LNCaP clone FGC (cell line): ENCODE measurements at regions not wholly inside any gene's neighbourhood (a gene's known extent, or its start where the extent isn't known, plus 50 kb on each side); places are given as distances from the start of the nearest gene placed in this dataset.

Source experiments
- DNase-seq: peaks from one replicate; pipeline ENCODE4 v3.0.0-alpha.2; 2011; ENCODE audit warnings: low read depth
- H3K4me3 ChIP-seq: 2 replicates; pipeline ENCODE4 v1.5.1; 2011; ENCODE audit warnings: mild to moderate bottlenecking, low read depth, low read length, control low read depth
- CTCF ChIP-seq: IDR thresholded peaks from 2 replicates; pipeline ENCODE4 v1.5.1; 2012; ENCODE audit warnings: mild to moderate bottlenecking; ENCODE audit not compliant: control insufficient read depth, insufficient read depth; ENCODE audit errors: extremely low read depth

- no peak for DNase-seq
- TF ChIP-seq CTCF, result peak; percentile 50
Observed at GRCh38 chr9:88041447-88041846, 67.1 kb upstream of the CDK20 start.

GRCh38 chr9:88037285-88037845, 63.0 kb upstream of the CDK20 start:
- DNase-seq, result no peak
- TF ChIP-seq CTCF, result no peak

More at GRCh38 chr9:88041447-88041846, 67.1 kb upstream of the CDK20 start:
- no peak overlapping the region for H3K4me3 ChIP-seq

GRCh38 chr9:88034964-88035363, 60.6 kb upstream of the CDK20 start:
- H3K4me3 ChIP-seq, result no peak overlapping the region
- no peak for DNase-seq
- no peak for TF ChIP-seq CTCF

More at GRCh38 chr9:88037285-88037845, 63.0 kb upstream of the CDK20 start:
- H3K4me3 ChIP-seq, result no peak overlapping the region

DNA sequence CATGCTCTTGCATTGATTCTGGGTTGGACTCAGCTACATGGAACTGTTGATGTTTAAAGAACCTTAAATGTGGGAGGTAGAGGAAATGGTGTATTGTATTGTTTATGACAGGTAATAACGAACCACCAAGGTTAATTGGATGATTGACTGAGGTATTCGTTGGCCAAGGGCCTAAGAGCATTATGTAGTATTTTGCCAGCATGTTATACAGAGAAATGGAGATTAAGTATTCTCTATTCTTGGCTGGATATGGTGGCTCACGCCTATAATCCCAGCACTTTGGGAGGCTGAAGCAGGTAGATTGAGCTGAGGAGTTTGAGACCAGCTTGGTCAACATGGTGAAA, 59.0 kb upstream of the CDK20 start:
- no peak overlapping the region for H3K4me3 ChIP-seq
- DNase-seq, result no peak
- no peak for TF ChIP-seq CTCF

GRCh38 chr9:88028338-88028737, 54.0 kb upstream of the CDK20 start:
- no peak for DNase-seq
- no peak for TF ChIP-seq CTCF
- H3K4me3 ChIP-seq, result no peak overlapping the region

DNA sequence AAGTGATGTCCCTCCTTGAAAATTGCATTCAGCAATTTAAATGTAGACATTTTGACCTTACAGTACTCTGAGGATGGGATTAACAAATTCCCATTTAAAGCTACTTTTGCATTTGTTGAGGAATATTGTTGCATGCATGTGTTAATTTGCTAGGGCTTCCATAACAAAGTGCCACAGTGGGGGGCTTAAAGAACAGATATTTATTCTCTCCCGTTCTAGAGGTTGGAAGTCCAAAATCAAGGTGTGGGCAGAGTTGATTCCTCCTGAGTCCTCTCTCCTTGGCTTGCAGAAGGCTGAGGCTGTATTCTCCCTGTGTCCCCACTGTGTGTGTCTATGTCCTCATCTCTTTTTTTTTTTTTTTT, 51.8 kb upstream of the CDK20 start:
- no peak for DNase-seq
- no peak for TF ChIP-seq CTCF
- no peak overlapping the region for H3K4me3 ChIP-seq

DNA sequence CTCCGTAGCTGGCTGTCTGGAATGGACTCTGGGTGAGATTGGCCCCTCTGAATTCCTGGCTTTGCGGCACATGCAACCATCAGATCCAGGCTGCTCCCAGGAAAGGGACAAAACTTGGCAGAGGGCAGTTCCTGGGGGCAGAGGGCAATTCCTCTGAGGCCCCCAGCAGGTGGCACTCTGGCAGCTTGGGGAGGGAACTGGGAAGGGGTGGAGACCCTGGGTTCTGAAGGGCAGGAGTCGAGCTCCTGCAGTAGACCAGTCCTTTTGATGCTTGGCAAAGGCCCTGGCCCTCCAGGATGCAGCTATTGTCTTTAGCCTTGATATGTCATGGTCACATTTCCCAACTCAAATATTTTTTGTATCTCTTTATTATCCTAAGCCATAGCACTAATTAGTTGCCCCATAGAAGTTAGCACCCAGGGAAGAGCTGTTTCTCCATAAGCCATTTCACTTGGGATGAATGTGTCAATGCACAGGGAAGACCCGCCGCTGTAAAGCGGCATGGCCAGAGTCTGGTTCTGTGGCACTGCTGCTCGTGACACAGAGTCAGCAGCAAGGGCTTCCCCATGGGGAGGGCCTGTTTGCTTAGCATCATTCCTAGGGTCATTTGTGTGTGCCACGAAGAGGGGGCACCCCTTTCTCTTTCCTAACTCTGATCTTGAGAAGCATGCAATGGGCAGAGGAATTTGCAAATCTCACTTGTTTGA, 51.2 kb upstream of the CDK20 start:
- no peak for TF ChIP-seq CTCF
- no peak for DNase-seq

More for the DNA sequence above, 51.2 kb upstream of the CDK20 start:
- H3K4me3 ChIP-seq, result no peak overlapping the region
